22Rv1 (cell line): ENCODE measurements at regions not wholly inside any gene's neighbourhood (a gene's known extent, or its start where the extent isn't known, plus 50 kb on each side); places are given as distances from the start of the nearest gene placed in this dataset.
"Not testable (repeated sequence)": the region's sequence is repeated elsewhere in the genome, so short reads cannot be mapped to it uniquely, and the experiment has no call there.

Experiments
- CTCF ChIP-seq: fragments of 450-650 bp; IDR thresholded peaks from 2 replicates; pipeline ENCODE4 v1.5.1; 2017; ENCODE audit warnings: mild to moderate bottlenecking
- ZFX ChIP-seq: fragments of 450-650 bp; IDR thresholded peaks from 2 replicates; pipeline ENCODE4 v1.6.1; 2017; ENCODE audit warnings: antibody characterized with exemption, borderline replicate concordance

GRCh38 chr16:29062235-29062634 is 77.4 kb downstream of the LAT start:
- TF ChIP-seq CTCF, ZFX: not testable (repeated sequence)
